SHP77 treated with DMSO at 0.1 percent for 48 hours (cell line): ENCODE measurements at regions not wholly inside any gene's neighbourhood (a gene's known extent, or its start where the extent isn't known, plus 50 kb on each side); places are given as distances from the start of the nearest gene placed in this dataset.
"Not testable (repeated sequence)": the region's sequence is repeated elsewhere in the genome, so short reads cannot be mapped to it uniquely, and the experiment has no call there.

ENCODE experiments used
- DNase-seq: peaks from one replicate; lab custom pipeline; 2025; lab: John Stamatoyannopoulos, UW

- not testable (repeated sequence) for DNase-seq
Measured at GRCh38 chr5:101743000-101743399, 553.1 kb downstream of the SLCO4C1 start.

GRCh38 chr5:101728933-101729332 lies 567.2 kb downstream of the SLCO4C1 start:
- DNase-seq, result peak; percentile 37

- DNase-seq, result no peak
Measured at GRCh38 chr5:101721543-101721942, 574.5 kb downstream of the SLCO4C1 start.

GRCh38 chr5:101720033-101720432 lies 576.1 kb downstream of the SLCO4C1 start:
- DNase-seq, result no peak

- DNase-seq, result no peak
Measured at GRCh38 chr5:101717721-101718120, 578.4 kb downstream of the SLCO4C1 start.

- DNase-seq, result no peak
Measured at GRCh38 chr5:101716941-101717340, 579.1 kb downstream of the SLCO4C1 start.

GRCh38 chr5:101715790-101716189 lies 580.3 kb downstream of the SLCO4C1 start:
- DNase-seq, result not testable (repeated sequence)

GRCh38 chr5:101689306-101689705 lies 606.8 kb downstream of the SLCO4C1 start:
- DNase-seq, result no peak

- DNase-seq, result no peak
Measured at GRCh38 chr5:101688156-101688555, 607.9 kb downstream of the SLCO4C1 start.

- no peak for DNase-seq
Measured at GRCh38 chr5:101687349-101687985, 608.6 kb downstream of the SLCO4C1 start.

- no peak for DNase-seq
Measured at GRCh38 chr5:101686536-101687157, 609.4 kb downstream of the SLCO4C1 start.

GRCh38 chr5:101679816-101680215 lies 616.3 kb downstream of the SLCO4C1 start:
- no peak for DNase-seq

GRCh38 chr5:101678481-101679193 lies 617.4 kb downstream of the SLCO4C1 start:
- peak; percentile 79 for DNase-seq

- no peak for DNase-seq
Measured at GRCh38 chr5:101677961-101678360, 618.1 kb downstream of the SLCO4C1 start.

GRCh38 chr5:101676646-101677045 lies 619.4 kb downstream of the SLCO4C1 start:
- no peak for DNase-seq

- no peak for DNase-seq
Measured at GRCh38 chr5:101675510-101676219, 620.4 kb downstream of the SLCO4C1 start.

GRCh38 chr5:101673120-101673519 lies 623.0 kb downstream of the SLCO4C1 start:
- no peak for DNase-seq

- DNase-seq, result peak; percentile 82
Measured at GRCh38 chr5:101664071-101664791, 631.9 kb downstream of the SLCO4C1 start.

- peak; percentile 18 for DNase-seq
Measured at GRCh38 chr5:101663543-101663942, 632.5 kb downstream of the SLCO4C1 start.

- DNase-seq, result no peak
Measured at GRCh38 chr5:101662263-101662662, 633.8 kb downstream of the SLCO4C1 start.

GRCh38 chr5:101658433-101658832 lies 637.7 kb downstream of the SLCO4C1 start:
- DNase-seq, result no peak

GRCh38 chr5:101653996-101654395 lies 642.1 kb downstream of the SLCO4C1 start:
- DNase-seq, result no peak
